ENCODE measurements at regions not wholly inside any gene's neighbourhood (a gene's known extent, or its start where the extent isn't known, plus 50 kb on each side); places are given as distances from the start of the nearest gene placed in this dataset.
"Not testable (repeated sequence)": the region's sequence is repeated elsewhere in the genome, so short reads cannot be mapped to it uniquely, and the experiment has no call there.

DNA sequence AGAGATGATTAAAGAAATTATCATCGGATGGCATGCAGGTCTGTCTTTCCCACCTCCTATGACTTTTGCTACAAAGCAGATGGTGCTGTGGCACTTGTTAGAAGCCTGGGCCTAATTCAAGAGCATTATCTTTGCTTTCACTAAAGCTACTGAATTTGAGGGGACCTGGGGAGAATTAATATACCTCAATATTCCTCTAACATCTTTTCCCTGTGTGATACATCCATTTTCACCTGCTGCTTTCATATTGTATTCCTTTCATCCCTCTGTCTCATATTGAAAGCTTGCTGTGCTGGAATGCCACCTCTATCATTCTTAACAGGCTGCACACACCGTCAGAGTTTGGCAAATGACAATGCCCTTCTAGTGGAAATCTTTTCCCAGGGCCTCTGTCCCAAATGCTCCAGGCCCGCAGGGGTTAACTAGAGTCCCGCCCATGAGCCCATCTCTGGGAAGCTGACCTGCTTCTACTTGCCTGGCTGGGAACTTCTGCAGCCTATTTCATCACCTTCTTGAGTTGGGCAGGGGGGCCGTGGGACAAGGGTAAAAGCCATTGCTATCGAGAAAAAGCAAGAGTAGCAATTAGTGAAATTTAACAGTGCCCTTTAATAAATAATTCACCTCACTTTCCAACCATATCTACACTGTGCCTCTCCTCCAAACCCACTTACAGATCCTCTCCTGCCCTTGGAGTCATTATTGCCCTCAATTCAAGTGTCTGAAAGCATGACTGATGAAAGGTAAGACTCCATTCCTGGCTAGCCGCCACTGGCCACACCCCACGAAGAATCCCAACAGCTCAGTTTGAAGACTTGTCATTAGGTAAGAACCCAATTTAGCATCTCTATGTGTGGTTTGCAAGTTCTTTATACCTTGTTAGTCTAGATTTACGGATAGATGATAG is 126.7 kb upstream of the BTG1 start:
- DNase-seq (ENCODE audit: low read depth in 2 of 2) = no peak

DNA sequence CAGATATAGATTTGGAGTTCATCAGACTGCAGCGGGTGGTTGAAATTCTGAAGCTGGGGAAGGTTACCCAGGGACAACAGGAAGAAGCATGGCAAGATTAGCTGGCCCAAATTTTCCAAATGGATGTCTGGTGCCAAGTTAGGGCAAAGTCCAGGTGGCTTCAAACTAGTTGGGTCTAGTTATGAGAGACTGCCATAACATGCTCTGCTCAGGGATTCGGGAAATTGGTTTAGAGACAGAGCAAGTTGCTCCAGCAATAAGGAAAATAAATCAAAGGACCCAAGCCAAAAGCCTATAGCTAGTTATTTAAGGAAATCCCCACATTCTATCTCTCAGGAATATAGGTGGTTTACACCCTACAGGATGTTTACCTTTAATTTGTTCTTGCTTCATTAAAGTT is 125.7 kb upstream of the BTG1 start:
- DNase-seq (ENCODE audit: low read depth in 2 of 2) = no peak

DNA sequence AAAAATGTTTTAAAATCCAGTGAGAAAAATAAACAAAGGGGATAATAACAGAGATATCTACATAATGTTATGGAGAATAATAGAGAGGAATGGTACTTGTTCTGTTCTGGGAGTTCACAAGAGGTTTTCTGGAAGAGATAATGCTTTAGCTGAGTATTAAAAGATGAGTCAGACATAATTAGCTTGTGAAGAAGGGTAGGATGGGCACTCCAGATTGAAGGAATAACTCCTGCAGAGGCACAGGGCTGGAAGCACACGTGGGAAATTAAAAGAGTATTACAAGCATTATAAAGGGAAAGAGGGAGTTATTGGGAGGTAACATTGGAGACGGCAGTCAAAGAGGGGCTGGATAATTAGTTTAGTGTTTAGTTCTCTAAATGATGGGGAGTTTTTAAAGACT is 124.9 kb upstream of the BTG1 start:
- DNase-seq (ENCODE audit: low read depth in 2 of 2) = no peak

DNA sequence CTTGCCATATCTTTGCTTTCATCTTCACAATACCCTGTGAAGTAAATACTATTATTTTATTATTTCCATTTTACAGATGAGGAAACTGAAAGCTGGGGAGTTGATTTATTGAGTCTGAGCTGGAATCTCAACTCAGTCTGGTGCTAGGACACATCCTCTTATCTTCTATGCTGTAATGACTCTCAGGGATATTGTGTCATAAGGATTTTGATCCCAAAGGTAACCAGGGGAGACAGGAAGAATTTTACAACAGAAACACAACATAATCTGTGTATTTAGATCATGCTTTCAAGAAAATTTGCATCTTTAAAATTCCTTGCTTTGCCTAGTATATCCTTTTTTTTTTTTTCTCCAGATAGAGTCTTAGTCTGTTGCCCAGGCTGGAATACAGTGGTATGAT is 123.3 kb upstream of the BTG1 start:
- DNase-seq (ENCODE audit: low read depth in 2 of 2) = no peak

GRCh38 chr12:92261692-92262091 is 116.0 kb upstream of the BTG1 start:
- no peak for DNase-seq (ENCODE audit: low read depth in 2 of 2)

- DNase-seq (ENCODE audit: low read depth in 2 of 2) = no peak
These were observed 115.4 kb upstream of the BTG1 start for GRCh38 chr12:92261071-92261470.

- DNase-seq (ENCODE audit: low read depth in 2 of 2) = no peak
These were observed 114.1 kb upstream of the BTG1 start for GRCh38 chr12:92259696-92260251.

DNA sequence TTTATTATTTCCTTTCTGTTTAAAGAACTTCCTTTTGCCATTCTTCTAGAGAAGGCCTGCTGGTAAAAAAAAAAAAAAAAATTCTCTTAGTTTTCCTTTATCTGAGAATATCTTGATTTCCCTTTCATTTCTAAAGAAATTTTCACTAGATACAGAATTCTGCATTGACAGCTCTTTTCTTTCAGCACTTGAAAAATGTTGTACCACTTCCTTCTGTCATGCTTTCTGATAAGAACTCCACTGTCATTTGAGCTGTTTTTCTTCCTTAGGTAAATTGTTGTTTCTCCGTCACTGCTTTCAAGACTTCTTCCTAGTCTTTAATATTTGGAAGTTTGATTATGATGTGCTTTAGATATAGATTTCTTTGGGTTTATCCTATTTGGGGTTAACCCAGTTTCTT is 113.6 kb upstream of the BTG1 start:
- no peak for DNase-seq (ENCODE audit: low read depth in 2 of 2)

- DNase-seq (ENCODE audit: low read depth in 2 of 2) = no peak
These were observed 111.6 kb upstream of the BTG1 start for GRCh38 chr12:92257261-92257660.

GRCh38 chr12:92255741-92256140 is 110.1 kb upstream of the BTG1 start:
- no peak for DNase-seq (ENCODE audit: low read depth in 2 of 2)

DNA sequence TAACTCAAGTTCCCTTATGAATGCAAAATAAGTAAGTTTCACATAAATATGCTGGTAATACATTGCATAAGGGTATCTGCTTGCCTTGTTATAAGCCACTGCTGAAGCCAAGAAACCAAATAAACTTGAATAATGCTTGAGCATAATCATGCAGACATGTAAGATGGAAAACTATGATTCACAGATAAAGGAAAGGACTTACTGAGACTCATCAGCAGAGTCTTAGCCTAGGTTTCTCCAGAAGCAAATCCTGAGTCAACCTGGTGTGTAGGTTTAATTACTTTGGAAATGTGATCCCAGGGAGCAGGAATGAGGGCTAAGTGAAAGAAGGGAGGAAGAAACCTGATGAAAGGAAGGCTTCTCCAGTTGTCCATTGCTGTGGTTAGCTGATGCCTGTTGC is 107.7 kb upstream of the BTG1 start:
- DNase-seq (ENCODE audit: low read depth in 2 of 2) = no peak

DNA sequence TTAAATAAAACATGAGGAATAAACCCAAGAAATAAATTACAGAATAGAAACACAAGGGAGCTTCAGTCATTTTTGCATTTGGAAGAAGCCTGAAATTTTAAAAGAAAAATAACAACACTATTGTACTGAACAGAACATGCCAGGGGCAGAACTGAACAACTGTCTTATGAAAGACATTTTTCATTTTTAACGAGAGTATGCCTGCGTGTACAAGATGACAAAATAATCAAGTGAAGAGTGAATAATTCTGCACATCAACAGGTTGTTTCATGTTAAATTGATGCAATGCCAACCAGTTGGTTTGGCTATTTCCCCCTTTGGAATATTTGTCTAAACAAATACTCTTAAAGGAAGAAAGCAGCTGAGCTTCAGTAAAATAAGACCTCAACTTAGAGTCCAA is 103.3 kb upstream of the BTG1 start:
- no peak for DNase-seq (ENCODE audit: low read depth in 2 of 2)

GRCh38 chr12:92244036-92244435 is 98.4 kb upstream of the BTG1 start:
- no peak for DNase-seq (ENCODE audit: low read depth in 2 of 2)

- DNase-seq (ENCODE audit: low read depth in 2 of 2) = no peak
These were observed 97.3 kb upstream of the BTG1 start for GRCh38 chr12:92242907-92243306.

- no peak for DNase-seq (ENCODE audit: low read depth in 2 of 2)
These were observed 92.3 kb upstream of the BTG1 start for GRCh38 chr12:92237762-92238523.

GRCh38 chr12:92237262-92237661 is 91.6 kb upstream of the BTG1 start:
- DNase-seq (ENCODE audit: low read depth in 2 of 2) = no peak

DNA sequence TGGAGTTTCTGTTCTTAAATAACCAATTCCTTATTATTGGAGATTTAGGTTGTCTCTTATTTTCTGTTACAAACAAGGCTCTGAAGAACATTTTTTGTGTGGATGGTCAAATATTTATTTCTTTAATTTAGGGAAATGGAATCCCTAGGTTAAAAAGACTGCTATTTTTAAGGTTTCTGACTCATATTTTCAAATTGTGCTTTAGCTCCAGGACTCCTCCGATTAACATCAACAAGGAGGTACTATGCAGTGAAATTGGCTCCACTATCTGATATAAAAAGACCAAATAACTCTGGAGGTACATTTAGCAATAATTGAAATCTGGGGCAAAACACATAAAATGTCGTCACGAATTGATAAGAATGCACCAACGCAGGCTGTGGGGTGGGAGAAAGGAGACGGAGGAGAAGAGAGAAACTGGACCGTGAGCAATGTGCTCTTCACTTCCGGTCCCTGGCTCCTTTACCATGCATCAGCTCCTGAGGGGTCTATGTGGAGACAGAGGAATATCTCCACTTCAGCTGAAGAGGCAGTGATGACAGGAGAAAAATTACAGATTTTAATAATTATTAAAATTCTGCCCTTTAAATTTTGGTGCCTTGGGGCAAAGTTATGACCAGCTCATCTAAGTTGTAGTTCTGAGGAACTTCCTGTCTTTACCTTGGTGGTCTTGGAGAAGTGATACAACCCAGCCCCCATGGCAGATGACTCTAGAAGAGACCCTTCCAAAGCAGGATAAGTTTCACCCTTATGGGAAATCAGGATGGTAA is 90.2 kb upstream of the BTG1 start:
- DNase-seq (ENCODE audit: low read depth in 2 of 2) = no peak

- no peak for DNase-seq (ENCODE audit: low read depth in 2 of 2)
These were observed 88.9 kb upstream of the BTG1 start for GRCh38 chr12:92234533-92234932.

DNA sequence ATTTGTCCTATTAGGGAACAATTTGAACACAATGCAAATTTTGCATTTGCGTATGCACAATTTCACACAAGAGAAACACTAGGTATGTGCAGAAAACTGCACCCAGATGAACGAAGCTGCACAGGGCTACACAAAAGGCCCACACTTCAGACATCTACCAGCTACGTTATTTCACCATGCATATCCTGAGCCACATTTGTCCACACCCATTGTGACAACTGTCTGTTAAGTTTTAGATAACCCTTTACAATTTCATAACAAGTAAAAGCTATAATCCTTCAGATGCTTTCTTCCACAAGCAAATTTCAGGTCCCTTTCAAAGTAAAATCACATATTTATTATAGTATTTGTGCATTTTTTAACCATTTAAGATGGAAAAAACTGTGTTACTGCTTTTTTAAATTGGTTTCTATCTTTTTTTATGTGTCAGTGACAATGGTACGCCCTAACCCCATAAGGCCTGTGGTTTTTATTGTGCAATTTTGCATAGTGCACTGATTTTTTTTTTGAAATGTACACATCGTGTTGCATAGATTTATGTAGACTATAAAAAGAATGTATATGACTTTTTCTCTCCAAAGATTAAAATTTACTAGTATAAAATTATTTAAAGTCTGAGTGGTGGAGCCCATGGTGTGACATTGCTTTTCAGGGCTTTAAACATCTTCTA is 87.8 kb upstream of the BTG1 start:
- DNase-seq (ENCODE audit: low read depth in 2 of 2) = no peak

DNA sequence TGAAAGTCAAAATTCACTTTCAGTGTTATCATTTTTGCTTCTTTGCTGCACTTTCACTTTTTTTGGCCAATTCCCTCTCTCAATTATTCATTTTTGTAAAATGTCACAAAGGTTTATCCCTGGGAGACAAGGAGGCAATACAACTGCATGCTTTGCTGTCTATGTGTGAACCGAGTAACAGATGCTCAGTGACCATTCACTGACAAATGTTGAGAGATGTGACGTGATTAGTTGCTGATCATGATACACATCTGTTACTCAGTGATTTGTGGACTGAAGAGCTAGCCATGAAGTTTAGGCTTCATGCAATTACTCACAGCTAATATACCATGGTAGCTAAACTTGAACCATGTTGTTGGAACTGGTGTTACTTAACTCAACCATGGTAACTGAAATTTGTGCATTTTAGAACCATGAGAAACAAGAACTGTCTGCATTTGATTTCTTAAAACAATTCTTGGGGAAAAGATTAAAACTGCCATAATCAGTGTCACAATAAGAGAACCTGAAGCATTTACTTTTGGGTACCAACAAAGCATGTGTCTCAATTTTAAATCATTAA is 86.8 kb upstream of the BTG1 start:
- not testable (repeated sequence) for DNase-seq (ENCODE audit: low read depth in 2 of 2)

DNA sequence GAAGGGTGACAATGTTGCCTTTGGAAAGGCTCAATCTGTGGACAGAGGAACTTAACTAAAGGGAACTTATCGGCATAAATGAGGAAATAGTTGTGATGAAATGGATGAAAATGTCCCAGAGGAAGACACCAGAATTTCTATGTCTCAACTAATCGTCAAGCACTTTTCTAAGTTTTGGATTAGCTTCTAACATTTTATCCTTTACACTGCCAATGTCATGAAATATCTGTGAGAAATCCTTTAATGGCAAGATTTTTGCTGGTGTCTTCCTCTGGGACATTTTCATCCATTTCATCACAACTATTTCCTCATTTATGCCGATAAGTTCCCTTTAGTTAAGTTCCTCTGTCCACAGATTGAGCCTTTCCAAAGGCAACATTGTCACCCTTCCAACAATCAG is 86.3 kb upstream of the BTG1 start:
- DNase-seq (ENCODE audit: low read depth in 2 of 2) = not testable (repeated sequence)
